Thymus (tissue), 11 donors: ENCODE measurements at regions not wholly inside any gene's neighbourhood (a gene's known extent, or its start where the extent isn't known, plus 50 kb on each side); places are given as distances from the start of the nearest gene placed in this dataset.

ENCODE experiments used
- DNase-seq, 9 donors: peaks; one replicate each; pipeline ENCODE4 v3.0.0-alpha.2; 2013; ENCODE audit warnings: low spot score in 9 of 9, low read depth in 6 of 9, missing footprints in 1 of 9
- H3K27ac ChIP-seq, 2 donors: one replicate each; pipeline ENCODE4 v1.5.1; 2013; ENCODE audit warnings: control low read depth in 1 of 2, low read depth in 1 of 2, low read length in 1 of 2, mild to moderate bottlenecking in 1 of 2, moderate library complexity in 1 of 2
- H3K27me3 ChIP-seq, 2 donors: one replicate each; pipeline ENCODE4 v1.5.1; 2013; ENCODE audit warnings: low read length in 1 of 2; ENCODE audit not compliant: control insufficient read depth in 2 of 2, insufficient read depth in 1 of 2
- H3K36me3 ChIP-seq, 2 donors: one replicate each; pipeline ENCODE4 v1.5.1; 2013; ENCODE audit warnings: low read length in 1 of 2, mild to moderate bottlenecking in 1 of 2, moderate library complexity in 1 of 2; ENCODE audit not compliant: control insufficient read depth in 2 of 2, insufficient read depth in 2 of 2
- H3K4me1 ChIP-seq, 2 donors: one replicate each; pipeline ENCODE4 v1.5.1; 2013; ENCODE audit warnings: low read length in 2 of 2; ENCODE audit not compliant: control insufficient read depth in 2 of 2, insufficient read depth in 2 of 2
- H3K4me3 ChIP-seq, 2 donors: one replicate each; pipeline ENCODE4 v1.5.1; 2013; ENCODE audit warnings: low read length in 2 of 2, control low read depth in 1 of 2, mild to moderate bottlenecking in 1 of 2
- H3K9me3 ChIP-seq, 2 donors: one replicate each; pipeline ENCODE4 v1.5.1; 2013; ENCODE audit warnings: low read length in 1 of 2, mild to moderate bottlenecking in 1 of 2; ENCODE audit not compliant: control insufficient read depth in 2 of 2, insufficient read depth in 1 of 2
- WGBS: extraction: QIAGEN DNeasy Blood & Tissue Kit; methylation state at CpG from one replicate; pipeline ENCODE4 v1.1.7; 2013; 5-methylcytosine and 5-hydroxymethylcytosine counted together
- donor health status: healthy.

DNA sequence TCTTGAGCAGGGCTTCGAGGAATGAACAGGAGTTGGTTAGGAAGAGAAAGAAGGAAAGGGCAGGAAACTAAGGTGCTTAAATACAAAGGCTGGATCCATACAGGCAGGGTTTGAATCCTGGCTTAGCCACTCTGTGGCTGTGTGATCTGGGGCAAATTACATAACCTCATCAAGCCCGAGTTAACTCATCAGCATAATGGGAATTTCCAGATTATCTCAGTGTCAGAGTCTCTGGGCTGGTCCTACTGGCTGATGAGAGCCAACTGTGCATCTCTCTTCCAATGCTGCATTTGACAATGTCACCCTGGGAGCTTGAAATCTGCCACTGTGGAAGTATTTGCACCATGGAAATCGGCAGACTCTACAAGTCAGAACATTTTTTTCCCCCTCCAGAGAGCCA lies 83.8 kb upstream of the SLC6A6 start:
- Histone ChIP-seq H3K36me3 (no peaks in the 10 kb centered on the region), H3K9me3 (peaks cover 0 to 8% of the 10 kb centered on the region in 2 donors), H3K4me3 (no peak overlapping the region), H3K4me1 (peaks cover 2 to 8% of the 10 kb centered on the region in 2 donors), H3K27me3 (peaks cover 0 to 11% of the 10 kb centered on the region in 2 donors), H3K27ac (no peak overlapping the region)
- WGBS = 97% methylated on average over 3 of the region's 3 CpGs
- no peak for DNase-seq

DNA sequence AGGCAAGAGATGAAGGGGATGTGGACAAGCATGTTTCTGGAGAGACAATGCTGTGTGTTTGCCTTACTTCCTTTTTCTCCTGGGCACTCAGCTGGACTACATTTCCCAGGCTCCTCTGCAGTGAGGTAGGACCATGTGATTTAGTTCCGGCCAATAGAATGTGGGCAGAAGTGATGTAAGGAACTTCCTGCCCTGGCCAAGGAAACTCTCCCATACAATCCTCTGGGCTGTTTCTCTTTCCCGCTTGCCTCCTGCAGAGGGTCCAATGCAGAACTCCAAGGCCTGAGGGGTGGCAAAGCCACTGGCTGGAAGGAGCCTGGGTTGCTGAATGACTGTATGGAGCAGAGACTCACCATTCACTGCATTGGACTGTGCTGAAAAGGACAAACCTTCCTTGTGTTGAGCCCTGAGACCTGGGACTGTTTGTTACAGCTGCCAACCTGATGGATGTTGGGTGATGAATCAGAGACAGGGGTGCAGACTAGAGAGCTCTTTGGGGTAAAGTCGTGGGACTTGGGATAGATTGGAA lies 82.7 kb upstream of the SLC6A6 start:
- peaks cover 0 to 8% of the 10 kb centered on the region in 2 donors for H3K9me3 ChIP-seq
- H3K4me3 ChIP-seq = no peak overlapping the region
- no peak overlapping the region for H3K27ac ChIP-seq
- peaks cover 0 to 11% of the 10 kb centered on the region in 2 donors for H3K27me3 ChIP-seq
- H3K4me1 ChIP-seq = peaks cover 2 to 8% of the 10 kb centered on the region in 2 donors
- DNase-seq = peak in 7 of 9 donors; percentile 17 to 68 (median 28)
- WGBS = 85% methylated on average over 3 of the region's 3 CpGs
- H3K36me3 ChIP-seq = no peaks in the 10 kb centered on the region

DNA sequence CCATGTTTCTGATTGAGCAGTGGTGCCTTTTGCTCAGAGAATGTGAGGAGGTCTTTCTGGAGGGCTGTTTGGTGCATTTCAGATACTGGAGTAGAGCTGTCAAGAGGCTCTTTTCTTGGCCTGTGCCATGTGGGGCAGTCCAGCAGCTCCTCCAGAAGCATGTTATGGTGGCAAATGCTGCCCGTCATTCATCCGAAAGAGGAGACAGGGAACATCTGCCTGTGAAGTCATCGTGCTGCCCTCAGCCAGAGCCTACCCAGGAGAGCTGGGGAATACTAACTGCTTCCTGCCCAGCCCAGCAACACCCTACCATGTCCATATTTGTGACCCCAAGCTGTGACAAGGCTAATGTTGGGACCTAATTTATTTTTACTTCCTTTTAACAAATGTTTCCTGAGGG lies 82.2 kb upstream of the SLC6A6 start:
- Histone ChIP-seq H3K27me3 (peaks cover 0 to 12% of the 10 kb centered on the region in 2 donors), H3K36me3 (no peaks in the 10 kb centered on the region), H3K27ac (no peak overlapping the region), H3K4me1 (peaks cover 2 to 8% of the 10 kb centered on the region in 2 donors), H3K4me3 (no peak overlapping the region), H3K9me3 (peaks cover 0 to 8% of the 10 kb centered on the region in 2 donors)
- WGBS = 97% methylated on average over 3 of the region's 3 CpGs
- DNase-seq = no peak

DNA sequence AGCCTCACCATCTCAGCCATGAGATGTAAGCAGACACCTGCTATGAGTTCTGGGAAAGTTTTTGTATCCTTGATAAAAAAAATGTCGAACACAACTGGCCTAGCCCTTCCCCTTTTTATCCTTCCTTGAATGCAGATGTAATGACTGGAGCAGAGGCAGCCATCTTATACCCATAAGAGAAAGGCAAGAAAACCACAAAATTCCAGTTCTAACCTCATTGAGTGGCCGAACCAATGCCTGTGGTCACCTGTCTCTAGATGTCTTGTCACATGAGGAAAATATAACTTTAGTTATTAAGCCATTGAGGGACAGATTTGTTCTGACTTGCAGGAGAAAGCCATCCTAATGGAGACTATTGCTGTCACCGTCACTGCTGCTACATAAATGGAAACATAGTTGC lies 80.4 kb upstream of the SLC6A6 start:
- whole genome bisulfite sequencing = 96% methylated on average over 3 of the region's 3 CpGs
- H3K27me3 ChIP-seq = peaks cover 0 to 12% of the 10 kb centered on the region in 2 donors
- no peak overlapping the region for H3K4me3 ChIP-seq
- H3K9me3 ChIP-seq = peaks cover 0 to 8% of the 10 kb centered on the region in 2 donors
- no peak for DNase-seq
- no peak overlapping the region for H3K27ac ChIP-seq
- no peaks in the 10 kb centered on the region for H3K36me3 ChIP-seq
- peaks cover 2 to 8% of the 10 kb centered on the region in 2 donors for H3K4me1 ChIP-seq

DNA sequence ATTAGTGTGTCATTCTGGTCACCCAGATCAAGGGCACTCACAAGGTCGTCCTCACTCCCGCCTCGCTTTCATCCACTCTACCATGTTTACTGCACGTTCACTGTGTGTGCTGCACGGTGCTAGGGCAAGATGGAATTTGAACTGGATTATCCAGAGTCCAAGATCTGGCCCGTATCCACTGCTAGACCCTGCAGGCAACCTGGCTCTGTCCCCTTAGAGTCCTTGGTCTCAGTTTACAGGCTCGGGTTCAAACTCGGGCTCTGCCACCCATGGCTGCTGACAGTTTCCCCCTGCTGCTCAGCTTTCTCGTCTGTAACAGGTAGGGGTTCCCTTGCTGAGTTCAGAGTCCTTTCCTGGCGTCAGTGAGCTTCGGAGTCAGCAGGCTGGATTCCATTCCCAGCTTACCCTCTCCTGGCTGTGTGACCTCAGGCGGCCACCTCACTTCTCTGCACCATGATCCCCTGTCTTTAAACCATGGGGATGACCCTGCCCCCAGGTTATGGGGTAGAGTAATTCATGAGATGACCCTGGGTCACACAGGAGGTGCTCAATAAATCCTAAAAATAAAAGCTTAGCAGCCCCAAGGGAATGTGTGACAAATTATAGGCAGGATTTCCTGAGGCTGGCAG lies 79.6 kb upstream of the SLC6A6 start:
- Histone ChIP-seq H3K36me3 (no peaks in the 10 kb centered on the region), H3K27ac (no peak overlapping the region), H3K9me3 (peaks cover 0 to 8% of the 10 kb centered on the region in 2 donors), H3K4me3 (no peak overlapping the region), H3K4me1 (peaks cover 2 to 8% of the 10 kb centered on the region in 2 donors), H3K27me3 (peaks cover 0 to 12% of the 10 kb centered on the region in 2 donors)
- no peak for DNase-seq
- WGBS = 94% methylated on average over 12 of the region's 12 CpGs

DNA sequence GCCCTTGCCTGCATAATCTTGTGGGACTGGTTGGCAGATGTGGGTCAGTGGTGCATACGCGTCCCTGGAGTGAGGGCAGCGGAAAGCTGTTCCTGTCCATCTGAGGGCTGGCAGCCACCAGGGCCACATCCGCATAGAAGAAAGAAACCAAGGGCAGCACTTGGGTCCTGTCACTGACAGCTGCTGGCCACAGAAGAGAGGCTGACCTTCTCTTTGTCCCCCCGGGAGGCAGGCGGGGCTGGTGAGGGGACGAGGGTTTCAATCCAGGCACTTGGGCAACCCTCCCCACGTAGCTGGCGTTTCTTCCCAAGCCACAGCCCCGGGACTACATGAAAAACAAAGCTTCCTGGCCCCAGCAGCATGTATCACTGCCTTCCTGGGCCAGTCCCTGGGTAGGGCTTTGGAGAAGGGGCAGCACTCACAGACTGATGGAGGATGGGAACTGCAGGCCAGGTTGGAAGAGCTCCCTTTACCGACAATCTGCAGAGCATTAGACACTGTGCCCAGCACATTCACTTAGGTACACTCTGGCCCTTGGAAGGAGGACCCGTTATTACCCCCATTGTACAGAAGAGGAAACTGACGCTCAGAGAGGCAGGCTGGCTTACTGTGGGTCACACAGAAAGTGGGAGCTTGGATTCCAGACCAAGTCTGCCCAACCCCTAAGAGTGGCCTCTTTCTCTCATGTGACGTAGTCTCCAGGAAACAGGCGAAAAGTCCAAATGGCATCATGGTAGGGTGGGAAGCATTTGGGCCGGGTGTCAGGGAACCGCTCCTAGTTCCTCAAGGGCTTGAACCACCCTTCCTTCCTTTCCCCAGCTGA lies 78.8 kb upstream of the SLC6A6 start:
- Histone ChIP-seq H3K9me3 (peaks cover 0 to 8% of the 10 kb centered on the region in 2 donors), H3K27ac (no peak overlapping the region), H3K27me3 (peaks cover 0 to 12% of the 10 kb centered on the region in 2 donors), H3K36me3 (no peaks in the 10 kb centered on the region), H3K4me1 (peaks cover 2 to 6% of the 10 kb centered on the region in 2 donors), H3K4me3 (no peak overlapping the region)
- WGBS = 93% methylated on average over 17 of the region's 17 CpGs
- DNase-seq = no peak

DNA sequence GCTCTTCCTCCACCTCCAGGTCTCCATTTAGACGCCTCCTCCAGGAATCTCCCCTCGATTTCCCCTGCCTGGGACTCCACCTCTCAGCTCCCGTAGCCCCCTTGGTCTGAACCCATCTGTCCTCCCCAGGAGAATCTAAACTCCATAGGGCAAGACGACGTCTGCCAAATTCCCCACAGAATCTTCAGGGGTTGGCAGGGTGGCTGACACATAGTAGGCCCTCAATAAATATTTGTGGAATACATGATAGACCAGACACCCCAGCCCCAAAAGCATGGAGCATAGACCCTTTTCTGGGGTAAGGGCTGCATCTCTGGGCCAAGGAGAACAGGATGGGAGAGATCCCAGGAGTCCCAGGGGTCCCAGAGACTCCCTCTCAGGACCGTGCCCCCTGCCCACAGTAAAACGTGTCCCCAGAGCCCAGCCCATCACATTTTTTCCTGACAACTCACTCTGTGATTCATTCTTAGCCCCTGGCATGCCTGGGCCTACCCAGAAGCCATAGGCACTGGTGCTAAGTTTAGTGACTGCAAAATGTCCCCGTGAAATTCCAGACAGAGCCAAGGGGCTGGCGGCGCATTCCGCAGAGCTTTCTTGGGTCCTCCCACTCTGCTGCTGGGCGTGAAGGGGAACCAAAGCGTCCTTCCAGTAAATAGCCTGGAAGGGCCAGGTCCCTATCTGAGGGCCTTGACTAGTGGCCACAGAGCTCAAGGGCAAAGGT lies 78.0 kb upstream of the SLC6A6 start:
- Histone ChIP-seq H3K9me3 (peaks cover 0 to 8% of the 10 kb centered on the region in 2 donors), H3K4me3 (no peak overlapping the region), H3K36me3 (no peaks in the 10 kb centered on the region), H3K4me1 (peaks cover 2% of the 10 kb centered on the region in 2 donors), H3K27ac (no peak overlapping the region), H3K27me3 (peaks cover 0 to 12% of the 10 kb centered on the region in 2 donors)
- no peak for DNase-seq
- 94% methylated on average over 13 of the region's 13 CpGs for WGBS

DNA sequence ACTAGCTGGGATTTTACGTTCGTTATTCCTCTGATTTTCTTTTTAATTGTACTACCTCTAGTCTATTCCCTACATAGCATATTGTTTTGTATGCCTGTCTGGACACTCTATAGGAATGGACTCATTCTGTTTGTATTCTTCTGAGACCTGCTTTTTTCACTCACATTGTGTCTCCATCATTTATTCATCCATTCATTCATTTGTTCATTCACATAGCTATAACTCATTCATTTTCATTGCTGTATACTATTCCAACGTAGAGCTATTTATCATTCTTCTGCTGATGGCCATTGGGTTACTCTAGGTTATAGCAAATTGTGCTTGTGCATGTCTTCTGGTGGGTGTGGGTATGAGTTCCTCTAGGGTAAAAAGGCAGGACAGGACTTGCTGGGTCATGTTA lies 74.0 kb upstream of the SLC6A6 start:
- WGBS = 97% methylated on average over 3 of the region's 3 CpGs

More for the DNA sequence above, 74.0 kb upstream of the SLC6A6 start:
- peaks cover 0 to 3% of the 10 kb centered on the region in 2 donors for H3K4me1 ChIP-seq
- no peaks in the 10 kb centered on the region for H3K36me3 ChIP-seq
- H3K4me3 ChIP-seq = no peak overlapping the region
- no peaks in the 10 kb centered on the region for H3K9me3 ChIP-seq
- no peak overlapping the region for H3K27ac ChIP-seq
- H3K27me3 ChIP-seq = peaks cover 0 to 4% of the 10 kb centered on the region in 2 donors
- DNase-seq = no peak
